Hepatocyte (in vitro differentiated cells): ENCODE measurements at regions not wholly inside any gene's neighbourhood (a gene's known extent, or its start where the extent isn't known, plus 50 kb on each side); places are given as distances from the start of the nearest gene placed in this dataset.

Source experiments
- DNase-seq: peaks from one replicate; pipeline ENCODE4 v3.0.0-alpha.2; 2016; ENCODE audit warnings: low spot score
- H2AFZ ChIP-seq: fragments of 200-600 bp; sonication (generic); 2 replicates; pipeline ENCODE4 v1.6.0; 2016; ENCODE audit warnings: antibody characterized with exemption, mild to moderate bottlenecking
- H3K27ac ChIP-seq: fragments of 200-600 bp; sonication (generic); 2 replicates; pipeline ENCODE4 v1.5.1; 2016; ENCODE audit warnings: mild to moderate bottlenecking
- H3K27me3 ChIP-seq: fragments of 200-600 bp; sonication (generic); 2 replicates; pipeline ENCODE4 v1.6.1; 2016
- H3K36me3 ChIP-seq: fragments of 200-600 bp; sonication (generic); replicated peaks from 2 replicates; pipeline ENCODE4 v1.5.1; 2016; ENCODE audit warnings: low read depth; ENCODE audit not compliant: insufficient read depth
- H3K4me1 ChIP-seq: fragments of 200-600 bp; sonication (generic); 2 replicates; pipeline ENCODE4 v1.5.1; 2016; ENCODE audit warnings: mild to moderate bottlenecking, moderate library complexity; ENCODE audit not compliant: insufficient read depth
- H3K4me2 ChIP-seq: fragments of 200-600 bp; sonication (generic); 2 replicates; pipeline ENCODE4 v1.6.0; 2016
- H3K4me3 ChIP-seq: fragments of 200-600 bp; sonication (generic); 2 replicates; pipeline ENCODE4 v1.5.1; 2016; ENCODE audit warnings: mild to moderate bottlenecking
- H3K79me2 ChIP-seq: fragments of 200-600 bp; sonication (generic); 2 replicates; pipeline ENCODE4 v1.6.0; 2017; ENCODE audit warnings: mild to moderate bottlenecking
- H3K9me2 ChIP-seq: fragments of 200-600 bp; sonication (generic); replicated peaks from 2 replicates; pipeline ENCODE4 v1.6.0; 2017; ENCODE audit warnings: mild to moderate bottlenecking; ENCODE audit not compliant: insufficient read depth
- H3K9me3 ChIP-seq: fragments of 200-600 bp; sonication (generic); 2 replicates; pipeline ENCODE4 v1.5.1; 2016; ENCODE audit warnings: low read depth, mild to moderate bottlenecking
- H4K20me1 ChIP-seq: fragments of 200-600 bp; sonication (generic); 2 replicates; pipeline ENCODE4 v1.6.0; 2016; ENCODE audit warnings: mild to moderate bottlenecking; ENCODE audit not compliant: insufficient read depth, poor library complexity, severe bottlenecking
- EZH2 ChIP-seq: fragments of 200-600 bp; sonication (generic); IDR thresholded peaks from 2 replicates; pipeline ENCODE4 v1.6.1; 2016; ENCODE audit warnings: antibody characterized with exemption, mild to moderate bottlenecking, borderline replicate concordance
- EZH2phosphoT487 ChIP-seq: fragments of 200-600 bp; sonication (generic); IDR thresholded peaks from one replicate; pipeline ENCODE4 v1.6.1; 2018; ENCODE audit warnings: antibody characterized with exemption, mild to moderate bottlenecking, low read depth, moderate library complexity; ENCODE audit not compliant: unreplicated experiment, severe bottlenecking
- WGBS: methylation state at CpG from one replicate; pipeline ENCODE4 v1.1.6; 2016; ENCODE audit warnings: low lambda C conversion rate; ENCODE audit errors: missing lambda C conversion rate; 5-methylcytosine and 5-hydroxymethylcytosine counted together
- TF ChIP-seq, protein P1 (sequence below): fragments of 200-600 bp; sonication (generic); IDR thresholded peaks from 2 replicates; pipeline ENCODE4 v1.5.1; 2016; ENCODE audit warnings: antibody characterized with exemption, mild to moderate bottlenecking; ENCODE audit not compliant: poor library complexity

DNA sequence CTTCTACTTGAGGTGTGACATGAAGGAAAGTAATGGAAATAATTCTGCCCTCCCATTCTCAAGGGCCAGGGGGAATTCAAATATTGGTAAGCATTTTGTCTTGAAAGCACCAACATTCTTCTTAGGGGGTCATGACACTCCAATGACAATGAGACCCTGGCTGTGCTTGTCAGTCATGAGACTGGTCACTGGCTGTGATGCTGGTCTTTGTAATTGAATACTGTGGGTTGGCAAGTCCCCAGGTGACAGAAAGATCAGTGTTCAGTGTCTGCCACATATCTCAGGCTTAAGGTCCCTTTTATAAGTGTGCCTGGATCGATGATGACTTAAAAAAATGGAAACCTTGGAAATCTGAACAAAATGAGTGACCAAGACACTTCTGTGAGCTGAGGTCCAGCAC is 151.4 kb downstream of the SNRPN start:
- H4K20me1 ChIP-seq, result no peaks in the 10 kb centered on the region
- H3K27me3 ChIP-seq, result no peaks in the 10 kb centered on the region
- DNase-seq, result no peak
- 75% methylated on average over 1 of the region's 1 CpG for WGBS
- no peaks in the 10 kb centered on the region for H3K9me2 ChIP-seq
- H3K27ac ChIP-seq, result no peak overlapping the region
- H3K4me1 ChIP-seq, result no peaks in the 10 kb centered on the region
- peaks cover 3% of the 10 kb centered on the region for H3K9me3 ChIP-seq
- H2AFZ ChIP-seq, result no peak overlapping the region
- H3K79me2 ChIP-seq, result no peaks in the 10 kb centered on the region
- H3K4me3 ChIP-seq, result no peak overlapping the region
- no peak overlapping the region for H3K4me2 ChIP-seq
- no peaks in the 10 kb centered on the region for H3K36me3 ChIP-seq
- TF ChIP-seq EZH2phosphoT487 (no peak), EZH2 (no peak)
- TF ChIP-seq, protein P1, sequence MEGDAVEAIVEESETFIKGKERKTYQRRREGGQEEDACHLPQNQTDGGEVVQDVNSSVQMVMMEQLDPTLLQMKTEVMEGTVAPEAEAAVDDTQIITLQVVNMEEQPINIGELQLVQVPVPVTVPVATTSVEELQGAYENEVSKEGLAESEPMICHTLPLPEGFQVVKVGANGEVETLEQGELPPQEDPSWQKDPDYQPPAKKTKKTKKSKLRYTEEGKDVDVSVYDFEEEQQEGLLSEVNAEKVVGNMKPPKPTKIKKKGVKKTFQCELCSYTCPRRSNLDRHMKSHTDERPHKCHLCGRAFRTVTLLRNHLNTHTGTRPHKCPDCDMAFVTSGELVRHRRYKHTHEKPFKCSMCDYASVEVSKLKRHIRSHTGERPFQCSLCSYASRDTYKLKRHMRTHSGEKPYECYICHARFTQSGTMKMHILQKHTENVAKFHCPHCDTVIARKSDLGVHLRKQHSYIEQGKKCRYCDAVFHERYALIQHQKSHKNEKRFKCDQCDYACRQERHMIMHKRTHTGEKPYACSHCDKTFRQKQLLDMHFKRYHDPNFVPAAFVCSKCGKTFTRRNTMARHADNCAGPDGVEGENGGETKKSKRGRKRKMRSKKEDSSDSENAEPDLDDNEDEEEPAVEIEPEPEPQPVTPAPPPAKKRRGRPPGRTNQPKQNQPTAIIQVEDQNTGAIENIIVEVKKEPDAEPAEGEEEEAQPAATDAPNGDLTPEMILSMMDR, result no peak

GRCh38 chr15:25133804-25134203 is 179.0 kb downstream of the SNRPN start:
- no peaks in the 10 kb centered on the region for H3K27me3 ChIP-seq
- H3K4me1 ChIP-seq, result no peaks in the 10 kb centered on the region
- H3K4me2 ChIP-seq, result peak overlapping the region; percentile 52
- no peak overlapping the region for H3K27ac ChIP-seq
- no peak overlapping the region for H2AFZ ChIP-seq
- H3K79me2 ChIP-seq, result no peaks in the 10 kb centered on the region
- 50% methylated on average over 2 of the region's 2 CpGs for WGBS
- H4K20me1 ChIP-seq, result no peaks in the 10 kb centered on the region
- DNase-seq, result no peak
- TF ChIP-seq EZH2 (no peak), EZH2phosphoT487 (no peak)
- TF ChIP-seq, protein P1, result no peak
- H3K36me3 ChIP-seq, result no peaks in the 10 kb centered on the region
- H3K4me3 ChIP-seq, result no peak overlapping the region
- no peaks in the 10 kb centered on the region for H3K9me3 ChIP-seq
- H3K9me2 ChIP-seq, result no peaks in the 10 kb centered on the region

DNA sequence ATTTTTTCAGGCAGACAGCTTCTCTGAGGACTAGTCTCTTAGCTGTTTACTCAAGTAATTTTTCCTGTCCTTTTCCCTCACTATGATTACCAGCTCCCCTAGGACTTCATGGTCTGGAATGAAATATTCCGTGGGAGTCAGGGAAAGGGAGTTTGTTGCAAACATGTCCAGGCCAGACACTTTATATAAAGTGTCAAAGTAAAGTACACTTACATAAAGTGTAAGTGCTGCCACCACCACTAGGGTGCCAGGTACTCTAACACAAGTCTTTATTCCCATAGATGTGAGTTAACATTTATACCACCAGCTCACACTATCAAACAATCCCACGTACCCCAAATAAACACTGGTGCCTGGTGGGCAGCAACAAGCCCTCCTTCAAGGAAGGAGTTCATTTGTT is 179.8 kb downstream of the SNRPN start:
- Histone ChIP-seq H3K4me2 (no peak overlapping the region), H3K27ac (no peak overlapping the region), H4K20me1 (no peaks in the 10 kb centered on the region), H3K4me3 (no peak overlapping the region), H3K4me1 (no peaks in the 10 kb centered on the region), H3K36me3 (no peaks in the 10 kb centered on the region), H3K79me2 (no peaks in the 10 kb centered on the region), H2AFZ (no peak overlapping the region), H3K27me3 (no peaks in the 10 kb centered on the region), H3K9me3 (no peaks in the 10 kb centered on the region), H3K9me2 (no peaks in the 10 kb centered on the region)
- peak; percentile 20 for DNase-seq
- 33% methylated on average over 2 of the region's 2 CpGs for WGBS
- no peak for TF ChIP-seq EZH2
- TF ChIP-seq, protein P1, result no peak
- TF ChIP-seq EZH2phosphoT487, result no peak

DNA sequence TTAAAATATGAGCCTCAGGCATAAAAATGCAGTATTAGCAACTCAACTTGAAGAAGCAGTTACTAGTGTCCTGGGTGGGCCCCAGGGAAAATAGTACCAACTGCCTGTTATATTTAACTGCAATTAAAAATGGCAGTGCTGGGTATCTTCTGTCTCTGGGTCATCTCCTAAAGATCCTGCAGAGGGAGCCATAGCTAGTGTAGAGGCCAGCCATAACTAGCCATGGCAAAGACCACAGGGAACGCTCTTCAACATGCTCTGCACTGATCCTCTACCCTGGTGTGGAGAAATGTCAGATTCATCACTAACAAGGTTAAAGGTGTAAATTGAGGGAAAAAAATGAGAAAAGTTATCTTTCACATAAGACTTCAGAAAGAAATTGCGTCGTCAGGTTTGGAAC is 181.3 kb downstream of the SNRPN start:
- TF ChIP-seq EZH2 (no peak), EZH2phosphoT487 (no peak)
- TF ChIP-seq, protein P1, result peak; percentile 10
- H3K27ac ChIP-seq, result no peak overlapping the region

More for the DNA sequence above, 181.3 kb downstream of the SNRPN start:
- H2AFZ ChIP-seq, result no peak overlapping the region
- no peaks in the 10 kb centered on the region for H3K9me2 ChIP-seq
- no peak overlapping the region for H3K4me2 ChIP-seq
- H3K9me3 ChIP-seq, result no peaks in the 10 kb centered on the region
- H3K36me3 ChIP-seq, result no peaks in the 10 kb centered on the region
- no peaks in the 10 kb centered on the region for H3K27me3 ChIP-seq
- no peak overlapping the region for H3K4me3 ChIP-seq
- no peaks in the 10 kb centered on the region for H4K20me1 ChIP-seq
- no peak for DNase-seq
- 90% methylated on average over 3 of the region's 3 CpGs for WGBS
- no peaks in the 10 kb centered on the region for H3K79me2 ChIP-seq
- no peaks in the 10 kb centered on the region for H3K4me1 ChIP-seq
